ENCODE measurements at regions not wholly inside any gene's neighbourhood (a gene's known extent, or its start where the extent isn't known, plus 50 kb on each side); places are given as distances from the start of the nearest gene placed in this dataset.

DNA sequence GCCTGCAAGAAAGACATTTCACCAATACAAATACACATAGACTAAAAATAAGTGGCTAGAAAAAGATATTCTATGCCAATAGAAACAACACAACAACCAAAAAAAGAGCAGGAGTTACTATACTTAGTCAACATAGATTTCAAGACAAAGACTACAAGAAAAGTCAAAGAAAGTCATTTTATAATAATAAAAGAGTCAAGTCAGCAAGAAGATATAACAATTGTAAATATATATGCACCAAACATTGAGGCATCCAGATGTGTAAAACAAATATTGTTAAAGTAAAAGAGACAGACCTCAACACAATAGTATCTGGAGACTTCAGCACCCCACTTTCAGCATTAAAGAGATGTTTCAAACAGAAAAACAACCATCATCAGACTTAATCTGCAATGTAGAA lies 104.6 kb downstream of the AMY1C start:
- no peak for DNase-seq

DNA sequence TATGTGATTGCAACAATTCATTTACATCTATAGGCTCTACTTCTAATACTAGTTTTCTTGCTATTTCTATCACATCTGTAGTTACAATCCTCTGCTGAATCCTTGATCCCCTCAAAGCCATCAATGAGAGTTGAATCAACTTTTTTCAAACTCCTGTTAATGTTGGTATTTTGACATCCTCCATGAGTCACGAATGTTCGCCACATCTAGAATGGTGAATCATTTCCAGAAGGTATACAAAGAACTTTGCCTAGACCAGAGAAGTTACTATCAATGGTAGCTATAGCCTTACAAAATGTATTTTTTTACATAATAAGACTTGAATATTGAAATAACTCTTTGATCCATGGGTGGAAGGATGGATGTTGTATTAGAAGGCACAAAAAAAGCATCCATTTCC lies 110.0 kb downstream of the AMY1C start:
- DNase-seq = no peak

DNA sequence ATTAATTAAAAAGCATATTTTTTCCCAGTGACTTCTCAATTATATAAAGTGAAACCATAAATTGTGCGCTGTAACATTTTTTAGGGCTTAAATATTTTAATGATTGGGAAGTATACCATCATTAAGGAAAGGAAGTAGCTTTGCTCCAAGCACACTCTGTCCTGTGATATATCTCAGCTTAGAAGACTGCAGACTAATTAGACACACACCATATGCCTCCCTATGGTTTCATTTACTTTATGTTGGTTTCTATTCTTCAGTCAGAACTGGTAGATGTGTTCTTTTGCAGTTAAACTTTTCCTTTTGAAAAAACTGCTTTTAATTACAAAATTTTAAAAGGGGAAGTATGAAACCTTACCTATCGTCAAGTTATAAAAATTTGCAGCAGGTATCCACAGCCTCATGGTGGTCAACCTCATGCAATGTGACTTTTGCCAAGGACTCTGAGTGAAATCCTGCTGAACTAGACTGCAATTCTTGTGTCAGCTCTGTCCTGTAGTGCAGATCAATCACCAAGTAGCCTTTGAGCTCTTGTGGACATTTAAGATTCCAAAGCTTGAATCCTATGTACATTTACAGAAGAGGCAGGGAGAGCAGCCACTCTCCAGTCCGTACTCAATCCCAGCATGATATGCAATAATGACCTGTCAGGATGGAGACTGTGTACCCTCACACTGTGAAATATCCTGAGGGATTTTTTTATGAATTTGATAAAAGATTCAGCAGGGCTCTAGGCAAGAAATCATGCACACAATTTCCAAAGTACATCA lies 149.1 kb downstream of the AMY1C start:
- DNase-seq = no peak

DNA sequence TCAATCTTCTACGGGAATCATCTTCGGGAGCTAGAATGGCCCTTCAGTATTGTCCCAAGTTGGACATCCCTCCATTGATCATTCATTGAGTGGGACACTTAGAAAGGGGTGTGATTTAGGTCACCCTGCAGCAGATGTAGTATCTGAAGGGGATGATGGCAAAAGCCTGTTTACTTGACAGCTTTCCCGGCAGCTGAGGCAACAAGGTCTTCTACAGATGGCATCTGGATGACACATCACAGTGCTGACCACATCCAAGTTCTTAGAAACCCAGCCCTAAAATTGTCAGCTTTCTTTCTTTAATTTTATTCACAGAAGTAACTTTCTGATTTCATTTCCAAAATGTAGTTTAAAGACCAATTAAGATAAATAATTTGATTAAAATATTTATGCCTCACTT lies 150.3 kb downstream of the AMY1C start:
- no peak for DNase-seq

DNA sequence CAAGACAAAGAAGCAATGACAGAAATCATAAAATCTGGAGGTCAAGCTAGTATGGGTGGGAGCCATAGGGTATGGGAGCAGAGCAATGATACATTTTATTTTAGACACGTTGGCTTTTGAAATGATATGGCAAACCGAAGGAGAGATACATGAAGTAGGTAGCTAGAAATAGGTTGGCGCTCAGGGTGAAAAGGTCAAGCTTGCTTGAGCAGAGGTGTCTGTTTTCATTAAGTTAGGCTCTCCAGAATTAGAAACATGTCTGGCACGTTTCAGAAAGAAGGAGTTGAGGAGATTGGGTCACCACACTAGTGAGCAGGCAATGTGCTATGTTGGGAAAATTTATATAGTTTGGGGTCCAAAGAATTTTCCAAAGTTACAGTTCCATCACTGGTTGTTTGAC lies 151.4 kb downstream of the AMY1C start:
- DNase-seq = no peak

DNA sequence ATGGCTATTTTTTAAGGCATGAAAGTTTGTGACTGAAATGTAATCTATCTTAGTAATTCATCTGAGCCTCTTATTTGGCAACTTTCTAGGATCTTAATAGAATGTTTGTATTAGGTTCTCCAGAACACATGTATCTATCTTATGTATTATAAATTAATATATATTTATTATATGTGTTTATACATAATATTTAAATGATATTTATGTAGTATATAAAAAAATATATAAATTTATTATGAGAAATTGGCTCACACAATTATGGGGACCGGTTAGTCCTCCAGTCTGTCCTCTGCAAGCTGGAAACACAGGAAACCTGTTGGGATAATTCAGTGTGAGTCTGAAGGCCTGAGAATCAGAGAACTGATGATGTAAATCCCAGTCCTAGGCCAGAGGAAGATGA lies 155.7 kb downstream of the AMY1C start:
- no peak for DNase-seq

DNA sequence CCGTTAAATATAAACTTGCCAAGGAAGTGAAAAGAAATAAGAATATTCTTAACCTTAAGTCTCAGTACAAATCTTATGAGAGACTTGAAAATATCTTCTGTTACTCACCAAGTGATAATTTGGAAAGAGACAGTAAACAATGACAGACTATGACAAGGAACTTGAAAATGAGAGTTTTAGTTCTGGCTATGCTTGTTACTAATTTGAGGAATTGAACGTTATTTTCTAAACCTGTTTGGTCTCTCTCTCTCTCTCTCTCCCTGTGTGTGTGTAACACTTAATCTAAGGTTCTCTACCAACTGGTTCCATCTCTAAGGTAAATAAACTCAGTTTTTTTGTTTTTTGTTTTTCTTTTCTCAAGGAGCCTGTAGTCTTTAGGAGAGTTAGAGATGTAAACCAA lies 161.8 kb downstream of the AMY1C start:
- no peak for DNase-seq

DNA sequence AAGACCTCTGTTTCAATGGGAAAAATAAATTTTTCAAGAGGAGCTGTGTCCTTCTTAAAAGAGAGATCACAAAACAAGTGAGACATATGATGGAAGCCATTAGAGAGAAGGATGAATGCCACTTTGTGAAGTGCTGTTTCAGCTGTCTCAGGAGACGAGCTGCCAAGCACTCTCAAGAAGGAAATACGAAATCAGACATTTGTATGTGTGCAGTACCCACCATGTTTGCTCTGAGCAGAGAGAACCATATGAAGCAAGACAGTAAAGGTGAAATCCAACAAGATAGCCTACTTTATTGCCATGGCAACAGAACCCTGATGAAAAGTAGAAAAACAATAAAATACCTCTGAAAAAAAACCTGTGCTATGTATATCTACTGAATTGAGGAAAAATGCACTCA lies 168.1 kb downstream of the AMY1C start:
- no peak for DNase-seq

DNA sequence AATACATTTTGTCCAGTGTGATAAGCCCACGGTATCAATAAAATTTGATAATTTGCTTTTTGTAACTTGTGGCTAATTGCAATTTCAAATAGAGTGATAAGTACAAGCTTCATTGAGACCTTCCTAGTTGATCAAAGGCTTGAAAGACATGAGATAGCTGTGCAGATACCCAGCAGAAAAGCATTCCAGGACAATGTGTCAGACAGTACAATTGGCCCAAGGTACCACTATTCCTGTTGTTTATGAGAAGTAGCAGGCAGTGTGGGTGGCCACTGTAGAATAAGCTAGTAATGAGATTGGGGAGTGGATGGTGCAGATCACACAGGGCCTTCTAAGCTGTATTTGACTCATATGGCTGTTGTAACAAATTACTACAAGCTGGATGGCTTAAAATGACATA lies 182.2 kb downstream of the AMY1C start:
- no peak for DNase-seq

DNA sequence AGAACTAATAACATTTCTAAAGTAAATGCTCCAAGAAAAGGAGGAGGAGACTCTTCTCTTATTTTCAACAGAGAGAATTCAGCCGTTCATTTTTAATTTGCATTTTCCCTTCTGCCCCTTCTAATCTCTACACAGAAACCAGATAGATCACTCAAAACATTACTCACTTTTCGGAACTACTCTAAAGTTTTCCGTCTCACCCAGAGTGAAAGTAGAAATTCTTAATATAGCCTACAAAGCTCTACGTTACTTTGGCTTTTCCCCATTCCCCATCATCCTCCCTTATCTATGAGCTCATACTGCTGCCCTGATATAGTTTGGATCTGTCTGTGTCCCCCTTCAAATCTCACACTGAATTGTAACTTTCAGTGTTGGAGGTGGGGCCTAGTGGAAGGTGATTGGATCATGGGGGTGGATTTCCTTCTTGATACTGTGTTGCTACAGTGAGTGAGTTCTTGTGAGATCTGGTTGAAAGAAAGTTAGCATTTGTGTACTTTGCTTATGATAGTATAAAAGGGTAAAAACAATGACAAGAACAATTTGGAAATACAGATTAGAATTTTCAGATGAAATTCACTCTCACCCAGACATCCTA lies 188.2 kb downstream of the AMY1C start:
- DNase-seq = no peak

DNA sequence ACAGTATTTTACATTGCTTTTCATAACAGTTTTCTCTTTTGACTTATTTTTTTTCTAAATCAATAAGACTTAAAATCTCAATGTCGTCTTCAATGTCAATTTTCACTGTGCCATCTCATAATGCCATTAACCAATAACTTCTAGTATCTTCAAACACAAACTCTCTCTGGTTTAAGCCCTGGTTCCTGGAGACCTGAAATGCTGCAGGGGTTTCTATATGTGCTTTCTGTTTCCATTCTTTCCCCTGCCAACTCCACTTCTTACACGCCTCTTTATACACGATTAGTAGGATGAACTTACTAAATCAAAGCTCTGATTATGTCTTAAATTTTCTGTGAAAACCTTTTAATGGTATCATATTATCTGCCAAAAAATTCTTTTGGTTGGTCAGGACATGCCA lies 191.4 kb downstream of the AMY1C start:
- DNase-seq = no peak

DNA sequence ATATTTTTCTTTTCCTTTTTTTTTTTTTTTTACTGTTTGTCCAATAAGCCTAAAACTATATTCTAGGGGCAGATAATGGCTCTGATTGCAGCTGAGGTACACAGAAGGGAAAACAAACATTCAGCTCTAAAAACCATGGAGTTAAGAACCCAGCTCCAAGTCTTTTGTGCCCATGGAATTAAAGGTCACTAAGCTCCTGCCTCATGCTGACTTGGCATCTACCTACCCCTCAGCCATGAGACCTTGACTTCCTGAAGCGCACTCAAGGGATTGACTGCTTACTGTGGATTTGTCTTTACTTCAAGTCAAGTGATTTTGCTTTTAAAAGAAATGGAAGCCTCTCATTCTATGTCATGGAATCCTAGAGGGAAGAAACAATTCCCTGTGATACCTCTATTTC lies 192.3 kb downstream of the AMY1C start:
- no peak for DNase-seq

DNA sequence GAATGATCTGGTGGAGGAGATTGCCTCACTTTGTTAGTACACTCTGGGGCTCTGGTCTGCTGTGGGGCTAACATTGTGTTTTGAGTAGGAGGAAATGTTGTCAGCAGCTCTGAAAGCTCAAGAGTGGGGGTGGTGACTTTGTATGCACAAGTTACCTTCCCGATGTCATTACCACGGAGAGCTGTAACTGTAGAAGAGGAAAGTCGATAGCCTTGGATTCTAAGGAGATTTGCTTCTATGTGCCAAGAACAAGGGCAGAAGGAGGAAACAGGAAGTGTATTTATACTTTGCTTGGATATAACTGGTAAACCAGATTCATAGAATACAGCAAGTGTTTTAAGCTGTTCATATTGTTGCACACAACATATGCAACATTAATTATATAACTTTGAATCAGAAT lies 196.1 kb downstream of the AMY1C start:
- no peak for DNase-seq

DNA sequence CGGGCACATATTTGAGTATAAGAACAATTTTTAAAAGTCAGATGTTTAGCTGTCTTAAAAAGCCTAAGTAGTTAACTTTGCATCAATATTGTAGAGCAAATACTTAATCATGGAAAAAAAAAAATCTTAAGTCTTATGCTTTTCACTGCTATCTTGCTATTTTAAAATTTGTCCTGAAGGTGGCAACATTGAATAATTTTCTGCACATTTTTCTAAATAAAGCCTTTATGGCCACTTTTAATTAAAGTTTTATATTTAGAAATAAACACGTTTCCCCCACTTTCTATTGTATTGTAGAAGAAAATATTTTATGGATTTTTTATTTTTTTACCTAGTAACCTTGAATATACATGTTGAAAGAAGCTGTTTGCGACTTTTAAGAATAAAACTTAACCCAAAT lies 198.8 kb downstream of the AMY1C start:
- no peak for DNase-seq

DNA sequence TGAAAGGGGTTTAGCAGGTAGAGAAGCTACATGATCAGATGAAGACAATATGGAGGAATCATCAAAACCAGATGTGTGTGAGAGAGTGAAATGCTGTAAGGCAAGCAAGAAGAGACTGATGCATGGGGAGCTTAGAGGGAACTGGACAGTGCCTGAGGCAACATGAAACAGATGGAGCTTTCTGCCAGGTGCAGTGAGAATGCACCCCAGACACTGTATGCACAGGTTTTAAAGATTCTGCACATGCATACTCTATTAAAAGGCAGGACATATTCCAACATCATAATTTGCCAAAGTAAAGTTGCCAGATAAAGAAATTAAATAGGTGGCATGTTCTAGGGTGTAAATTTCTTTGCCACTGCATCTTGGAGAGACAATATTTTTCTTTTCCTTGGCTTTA lies 200.1 kb downstream of the AMY1C start:
- DNase-seq = no peak

DNA sequence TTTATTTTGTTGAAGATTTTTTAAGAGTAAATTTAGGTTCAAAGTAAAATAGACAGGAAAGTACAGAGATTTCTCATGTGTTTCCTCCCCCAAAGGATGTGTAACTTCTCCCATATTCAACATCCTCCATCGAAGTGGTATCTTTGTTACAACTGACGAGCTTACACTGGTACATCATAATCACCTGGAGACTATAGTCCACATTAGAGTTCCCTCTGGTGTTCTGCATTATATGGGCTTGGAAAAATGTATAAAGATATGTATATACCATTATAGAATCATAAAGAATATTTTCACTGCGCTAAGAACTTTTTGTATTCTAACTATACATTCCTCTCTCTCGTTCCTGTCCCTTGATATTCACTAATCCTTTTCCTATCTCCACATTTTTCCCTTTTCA lies 203.7 kb downstream of the AMY1C start:
- no peak for DNase-seq

DNA sequence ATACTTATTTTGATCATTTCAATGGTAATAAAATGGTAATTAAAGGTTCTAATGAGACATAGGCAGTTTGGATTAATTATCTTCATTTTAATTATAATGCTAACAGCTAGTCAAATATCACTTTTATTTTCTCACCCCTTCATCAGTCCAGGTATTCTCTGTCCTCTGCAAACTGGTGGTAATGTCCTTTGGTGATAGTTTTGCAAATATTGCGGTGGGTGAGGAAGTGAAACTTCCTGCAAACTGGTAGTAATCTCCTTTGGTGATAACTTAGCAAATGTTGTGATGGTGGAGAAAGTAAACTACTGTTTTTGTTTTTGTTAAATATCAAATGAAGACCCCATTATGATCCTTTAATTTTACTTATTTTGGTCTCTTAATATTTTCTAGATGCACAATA lies 209.0 kb downstream of the AMY1C start:
- no peak for DNase-seq

DNA sequence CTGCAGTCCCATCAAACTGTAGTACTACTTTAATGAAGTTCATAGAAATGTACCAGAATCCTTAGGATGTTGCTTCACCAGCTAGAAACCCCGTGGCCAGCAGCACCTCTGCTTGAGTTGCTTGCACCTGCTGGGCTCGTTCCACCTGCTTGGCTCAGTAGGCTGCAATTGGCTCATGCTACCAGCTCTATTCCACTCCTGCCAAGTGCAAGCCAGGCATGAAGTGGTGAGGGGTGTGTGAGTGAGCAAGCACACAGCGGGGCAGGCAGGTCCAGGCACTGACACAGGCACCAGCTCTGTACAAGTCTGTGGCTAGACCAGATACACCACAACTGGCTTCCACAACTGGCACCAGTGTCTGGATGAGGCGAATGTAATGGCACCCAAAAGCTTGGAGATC lies 209.9 kb downstream of the AMY1C start:
- no peak for DNase-seq

DNA sequence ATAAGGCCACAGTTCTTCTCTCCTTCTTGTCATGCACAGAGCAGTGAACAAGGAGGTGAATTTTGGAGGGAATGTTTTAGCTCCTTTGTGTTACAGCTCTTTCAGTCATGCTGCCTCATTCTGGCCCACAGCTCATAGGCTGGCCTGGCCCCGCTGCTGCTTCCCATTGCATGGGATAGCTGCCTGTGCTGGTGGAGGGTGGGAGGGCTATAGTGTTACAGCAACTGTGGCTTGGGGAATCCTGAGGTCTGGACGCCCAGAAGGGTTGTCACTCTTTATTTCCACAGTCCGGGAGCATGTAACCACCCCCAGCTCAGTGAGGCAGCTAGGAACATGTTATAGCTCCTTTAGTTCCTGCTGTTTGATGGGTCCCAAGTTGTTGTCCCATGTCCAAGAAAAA lies 210.3 kb downstream of the AMY1C start:
- no peak for DNase-seq

DNA sequence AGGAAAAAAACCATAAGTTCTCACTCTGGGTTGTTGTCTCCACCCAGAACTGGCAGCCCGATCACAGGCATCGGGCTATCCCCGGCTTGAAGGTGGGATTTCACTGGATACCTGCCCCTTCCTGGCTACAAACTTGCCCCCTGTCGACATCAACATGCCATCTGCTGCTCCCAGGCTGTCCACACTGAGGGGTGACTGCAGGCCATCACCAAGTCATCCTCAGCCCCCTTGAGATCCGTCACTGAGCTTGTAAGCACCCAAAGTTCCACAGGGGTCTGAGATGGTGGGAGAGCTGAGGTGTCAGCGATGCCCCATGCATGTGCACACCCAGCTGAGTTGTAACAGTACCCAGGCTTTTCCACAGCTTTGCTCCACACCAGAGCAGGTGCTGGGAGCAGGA lies 211.0 kb downstream of the AMY1C start:
- no peak for DNase-seq

DNA sequence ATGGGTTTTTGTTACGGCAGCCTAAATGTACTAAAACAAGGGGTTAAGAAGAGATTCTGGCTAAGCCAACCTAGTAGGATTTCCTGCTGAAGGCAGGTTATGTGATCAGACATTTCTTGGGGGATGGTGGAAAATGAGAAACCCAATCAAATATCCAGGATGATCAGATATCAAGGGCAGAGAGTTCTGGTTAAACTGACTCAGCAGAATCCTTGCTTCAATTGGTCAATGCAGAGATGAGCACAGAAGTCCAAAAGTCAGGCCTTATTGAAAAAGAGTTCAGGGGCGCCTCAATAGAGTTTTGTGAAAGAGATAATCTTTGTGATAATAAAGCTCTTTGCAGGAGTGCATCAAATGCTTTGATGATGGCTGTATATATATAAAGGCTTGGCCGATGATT lies 237.1 kb downstream of the AMY1C start:
- no peak for DNase-seq

DNA sequence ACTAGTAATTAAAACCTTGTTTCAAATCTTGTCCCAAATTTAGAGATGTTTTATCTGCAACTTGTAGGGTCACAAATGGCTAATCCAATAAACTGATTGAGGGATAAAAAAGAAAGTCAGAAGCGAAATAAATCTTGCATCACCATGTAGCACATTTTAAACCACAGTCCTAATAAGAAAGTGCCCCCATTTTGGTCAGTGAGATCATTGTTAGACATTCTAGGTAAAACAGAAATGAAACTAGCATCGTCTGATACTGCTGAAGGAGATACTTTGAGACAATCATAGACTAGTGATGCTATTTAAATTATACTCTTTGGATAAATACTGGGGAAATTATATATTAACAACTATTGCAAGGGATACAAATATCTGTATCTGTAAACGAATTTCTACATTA lies 247.9 kb downstream of the AMY1C start:
- DNase-seq = no peak

DNA sequence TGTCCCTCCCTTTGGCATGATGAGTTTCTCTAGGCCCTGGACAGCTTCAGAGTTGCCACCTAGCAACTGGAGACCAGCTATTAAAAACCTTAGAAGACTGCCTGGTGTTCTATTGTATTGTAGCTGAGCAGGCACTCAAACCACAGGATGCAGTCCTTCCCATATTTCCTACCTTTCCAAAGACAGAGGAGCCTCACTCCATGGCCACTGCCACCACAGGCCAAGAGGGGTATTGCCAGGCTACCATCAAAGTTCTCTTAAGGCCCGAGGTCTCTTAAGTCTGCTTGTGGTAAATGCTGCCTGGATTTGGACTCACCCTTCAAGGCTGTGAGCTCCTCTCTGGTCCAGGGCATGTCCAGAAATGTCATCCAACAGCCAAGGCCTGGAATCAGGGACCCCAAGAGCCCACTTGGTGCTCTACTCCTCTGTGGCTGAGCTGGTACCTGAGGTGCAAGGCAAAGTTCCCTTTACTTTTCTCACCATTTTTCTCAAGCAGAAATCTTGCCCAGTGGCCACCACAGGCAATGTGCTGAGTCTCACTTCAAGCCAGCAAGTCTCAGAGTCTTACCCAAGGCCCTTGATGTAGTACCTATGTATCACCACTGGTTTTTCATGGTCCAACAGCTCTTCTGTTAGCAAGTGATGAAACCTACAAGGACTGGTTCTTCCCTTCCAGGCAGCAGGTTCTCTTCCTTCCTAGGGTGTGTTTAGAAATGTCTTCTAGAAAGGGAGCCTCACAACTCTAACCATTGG lies 269.4 kb downstream of the AMY1C start:
- no peak for DNase-seq

DNA sequence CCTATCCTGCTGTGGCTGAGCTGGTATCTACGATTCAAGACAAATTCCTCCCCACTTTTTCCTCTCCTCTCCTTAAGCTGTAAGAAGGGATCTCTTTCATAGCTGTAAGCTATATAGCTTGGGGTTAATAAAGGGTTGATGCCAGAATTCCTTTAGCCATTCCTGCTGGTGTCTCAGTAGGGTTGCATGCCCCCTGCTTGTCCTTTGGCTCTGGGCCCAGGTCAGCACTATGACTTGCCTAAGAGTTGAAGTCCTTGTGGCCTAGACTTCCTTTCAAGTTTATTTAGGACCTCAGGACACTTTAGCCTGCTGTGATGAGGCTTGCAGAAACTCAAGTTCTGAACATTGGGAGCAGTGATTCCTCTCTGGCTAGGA lies 270.0 kb downstream of the AMY1C start:
- DNase-seq = no peak
